SK-N-SH treated with all-trans-retinoic acid at 6 μM for 48 hours (cell line): ENCODE measurements at regions not wholly inside any gene's neighbourhood (a gene's known extent, or its start where the extent isn't known, plus 50 kb on each side); places are given as distances from the start of the nearest gene placed in this dataset.
"Not testable (repeated sequence)": the region's sequence is repeated elsewhere in the genome, so short reads cannot be mapped to it uniquely, and the experiment has no call there.

Experiments used
- ATAC-seq: fragments of 200-7000 bp; cut with Tn5 transposase; 3 replicates; pipeline ENCODE4 v1.9.1; 2020; ENCODE audit warnings: mild to moderate bottlenecking, moderate library complexity
- BACH2 ChIP-seq: fragments of 250-450 bp; sonication (Bioruptor Pico); IDR thresholded peaks from 2 replicates; pipeline ENCODE4 v1.9.0; 2021; ENCODE audit warnings: mild to moderate bottlenecking, borderline replicate concordance
- CSRNP3 ChIP-seq: fragments of 250-450 bp; sonication (Bioruptor Pico); IDR thresholded peaks from 2 replicates; pipeline ENCODE4 v1.5.1; 2021; ENCODE audit warnings: mild to moderate bottlenecking, moderate library complexity
- ESRRG ChIP-seq: fragments of 250-450 bp; sonication (Bioruptor Pico); IDR thresholded peaks from 2 replicates; pipeline ENCODE4 v1.6.1; 2021; ENCODE audit warnings: mild to moderate bottlenecking
- GLIS3 ChIP-seq: fragments of 250-450 bp; sonication (Bioruptor Pico); IDR thresholded peaks from 2 replicates; pipeline ENCODE4 v1.5.0; 2020; ENCODE audit warnings: mild to moderate bottlenecking, moderate library complexity
- ISL1 ChIP-seq: fragments of 250-450 bp; sonication (Bioruptor Pico); IDR thresholded peaks from 2 replicates; pipeline ENCODE4 v2.1.2; 2022; ENCODE audit warnings: mild to moderate bottlenecking, moderate library complexity
- OSR1 ChIP-seq: fragments of 250-450 bp; sonication (Bioruptor Pico); IDR thresholded peaks from 2 replicates; pipeline ENCODE4 v1.8.0; 2022; ENCODE audit warnings: moderate library complexity, mild to moderate bottlenecking, inconsistent platforms
- POU6F1 ChIP-seq: fragments of 250-450 bp; sonication (Bioruptor Pico); IDR thresholded peaks from 2 replicates; pipeline ENCODE4 v1.8.0; 2021; ENCODE audit warnings: low read depth, mild to moderate bottlenecking, moderate library complexity, borderline replicate concordance
- PPARA ChIP-seq: fragments of 250-450 bp; sonication (Bioruptor Pico); IDR thresholded peaks from 2 replicates; pipeline ENCODE4 v1.5.0; 2020; ENCODE audit warnings: mild to moderate bottlenecking, borderline replicate concordance
- RARB ChIP-seq: fragments of 250-450 bp; sonication (Bioruptor Pico); IDR thresholded peaks from 2 replicates; pipeline ENCODE4 v1.8.0; 2021; ENCODE audit warnings: mild to moderate bottlenecking, moderate library complexity
- SNAI2 ChIP-seq: fragments of 250-450 bp; sonication (Bioruptor Pico); IDR thresholded peaks from 2 replicates; pipeline ENCODE4 v1.5.0; 2020; ENCODE audit warnings: mild to moderate bottlenecking, moderate library complexity
- TOX ChIP-seq: fragments of 250-450 bp; sonication (Bioruptor Pico); IDR thresholded peaks from 2 replicates; pipeline ENCODE4 v1.8.0; 2021; ENCODE audit warnings: mild to moderate bottlenecking, moderate library complexity, borderline replicate concordance
- TSHZ2 ChIP-seq: fragments of 250-450 bp; sonication (Bioruptor Pico); IDR thresholded peaks from 2 replicates; pipeline ENCODE4 v1.5.0; 2020; ENCODE audit warnings: mild to moderate bottlenecking, moderate library complexity
- ZC3H10 ChIP-seq: fragments of 250-450 bp; sonication (Bioruptor Pico); IDR thresholded peaks from 2 replicates; pipeline ENCODE4 v1.5.1; 2021; ENCODE audit warnings: mild to moderate bottlenecking, moderate library complexity
- ZFP3 ChIP-seq: fragments of 250-450 bp; sonication (Bioruptor Pico); IDR thresholded peaks from 2 replicates; pipeline ENCODE4 v1.5.0; 2020; ENCODE audit warnings: mild to moderate bottlenecking, moderate library complexity
- ZFP30 ChIP-seq: fragments of 450-650 bp; formaldehyde crosslinking; IDR thresholded peaks from 2 replicates; pipeline ENCODE4 v1.5.0; 2022; ENCODE audit warnings: mild to moderate bottlenecking, moderate library complexity
- ZNF70 ChIP-seq: fragments of 450-650 bp; formaldehyde crosslinking; IDR thresholded peaks from 2 replicates; pipeline ENCODE4 v1.5.0; 2020; ENCODE audit warnings: mild to moderate bottlenecking, moderate library complexity
- TF ChIP-seq, protein P1 (sequence below): fragments of 250-450 bp; sonication (Bioruptor Pico); IDR thresholded peaks from 2 replicates; pipeline ENCODE4 v1.8.0; 2020; ENCODE audit warnings: mild to moderate bottlenecking, moderate library complexity, borderline replicate concordance

- ATAC-seq = no peak
Measured at GRCh38 chr9:74041588-74041987, 455.5 kb upstream of the RORB start.

DNA sequence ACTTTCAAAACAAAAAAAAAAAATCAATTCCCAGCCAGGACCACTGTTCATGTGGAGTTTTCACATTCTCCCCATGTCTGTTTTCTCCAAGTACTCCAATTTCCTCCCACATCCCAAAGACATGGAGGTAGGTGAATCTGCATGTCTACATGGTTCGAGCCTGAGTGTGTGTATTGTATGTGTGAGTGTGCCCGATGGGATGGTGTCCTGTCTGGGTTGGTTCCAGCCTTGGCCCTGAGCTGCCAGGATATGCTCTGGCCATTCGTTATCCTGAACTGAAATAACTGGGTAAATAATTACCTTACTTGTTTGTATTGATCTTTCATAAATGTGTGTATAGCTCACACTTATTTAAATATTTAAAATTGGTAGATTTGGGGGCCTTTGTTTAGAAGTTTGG lies 452.3 kb upstream of the RORB start:
- TF ChIP-seq BACH2 = no peak
- TF ChIP-seq TSHZ2 (CRISPR knock-in tag) = no peak
- TF ChIP-seq ZFP30 (CRISPR knock-in tag) = no peak
- TF ChIP-seq, protein P1, sequence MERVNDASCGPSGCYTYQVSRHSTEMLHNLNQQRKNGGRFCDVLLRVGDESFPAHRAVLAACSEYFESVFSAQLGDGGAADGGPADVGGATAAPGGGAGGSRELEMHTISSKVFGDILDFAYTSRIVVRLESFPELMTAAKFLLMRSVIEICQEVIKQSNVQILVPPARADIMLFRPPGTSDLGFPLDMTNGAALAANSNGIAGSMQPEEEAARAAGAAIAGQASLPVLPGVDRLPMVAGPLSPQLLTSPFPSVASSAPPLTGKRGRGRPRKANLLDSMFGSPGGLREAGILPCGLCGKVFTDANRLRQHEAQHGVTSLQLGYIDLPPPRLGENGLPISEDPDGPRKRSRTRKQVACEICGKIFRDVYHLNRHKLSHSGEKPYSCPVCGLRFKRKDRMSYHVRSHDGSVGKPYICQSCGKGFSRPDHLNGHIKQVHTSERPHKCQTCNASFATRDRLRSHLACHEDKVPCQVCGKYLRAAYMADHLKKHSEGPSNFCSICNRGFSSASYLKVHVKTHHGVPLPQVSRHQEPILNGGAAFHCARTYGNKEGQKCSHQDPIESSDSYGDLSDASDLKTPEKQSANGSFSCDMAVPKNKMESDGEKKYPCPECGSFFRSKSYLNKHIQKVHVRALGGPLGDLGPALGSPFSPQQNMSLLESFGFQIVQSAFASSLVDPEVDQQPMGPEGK (CRISPR knock-in tag) = no peak
- TF ChIP-seq POU6F1 (CRISPR knock-in tag) = no peak
- no peak for TF ChIP-seq ZC3H10 (CRISPR knock-in tag)
- TF ChIP-seq OSR1 = no peak
- no peak for ATAC-seq

More at GRCh38 chr9:74041588-74041987, 455.5 kb upstream of the RORB start:
- TF ChIP-seq POU6F1 (CRISPR knock-in tag) (no peak), PPARA (no peak), TOX (no peak), TSHZ2 (CRISPR knock-in tag) (no peak), ZNF70 (no peak), CSRNP3 (CRISPR knock-in tag) (no peak), GLIS3 (no peak), ZC3H10 (CRISPR knock-in tag) (no peak), ISL1 (no peak), ESRRG (no peak), ZFP3 (no peak)

DNA sequence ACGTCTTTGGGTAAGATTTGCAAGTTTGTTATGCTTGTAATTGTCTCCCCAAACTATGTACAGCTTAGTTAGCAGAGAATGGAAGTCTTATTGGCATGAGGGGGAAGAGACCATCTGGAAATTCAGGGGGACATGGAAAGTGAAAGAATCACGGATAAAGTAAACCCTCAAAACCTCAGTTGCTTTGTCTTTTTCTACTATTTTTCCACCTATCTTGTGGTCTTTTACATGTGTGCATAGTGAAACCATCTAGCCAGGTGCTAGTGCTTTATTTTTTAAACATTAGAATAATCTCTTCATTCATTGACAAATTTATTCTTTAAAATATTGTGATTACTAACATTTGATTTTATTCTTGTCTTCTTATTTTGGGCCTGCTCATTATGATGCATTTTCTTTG lies 441.1 kb upstream of the RORB start:
- no peak for ATAC-seq
- TF ChIP-seq SNAI2 (CRISPR knock-in tag) (no peak), RARB (no peak), TSHZ2 (CRISPR knock-in tag) (no peak), BACH2 (no peak), TOX (no peak)
- TF ChIP-seq, protein P1 (CRISPR knock-in tag) = no peak

- not testable (repeated sequence) for ATAC-seq
Measured at GRCh38 chr9:74057051-74057450, 440.1 kb upstream of the RORB start.
